Panc1 (cell line): ENCODE measurements at regions not wholly inside any gene's neighbourhood (a gene's known extent, or its start where the extent isn't known, plus 50 kb on each side); places are given as distances from the start of the nearest gene placed in this dataset.

Source experiments
- ATAC-seq: fragments of 200-7000 bp; cut with Tn5 transposase; 2 replicates; pipeline ENCODE4 v1.9.1; 2020; ENCODE audit warnings: mild to moderate bottlenecking, moderate library complexity
- BruUV-seq: library from RNA; stranded (reverse); fragments of 400-500 nt; replicated peaks from 2 replicates; lab custom pipeline; 2021; lab: Mats Ljungman, UMichigan
- CTCF ChIA-PET: fragments of 300-600 bp; sonication (Branson Sonifier 250); formaldehyde crosslinking; loops from one replicate; lab custom pipeline; 2022; ENCODE audit warnings: antibody characterized with exemption; lab: Charles Lee
- POLR2A ChIA-PET: fragments of 300-600 bp; sonication (Branson Sonifier 250); formaldehyde crosslinking; loops from one replicate; lab custom pipeline; 2022; ENCODE audit warnings: antibody characterized with exemption; lab: Charles Lee
- DNase-seq: peaks from one replicate; pipeline ENCODE4 v3.0.0-alpha.2; 2010; ENCODE audit warnings: low read depth, low spot score
- H3K27ac ChIP-seq: 2 replicates; pipeline ENCODE4 v1.5.1; 2011; ENCODE audit warnings: mild to moderate bottlenecking, low read length, inconsistent platforms
- H3K27me3 ChIP-seq: fragments of 200-500 bp; sonication (Bioruptor generic); 2 replicates; pipeline ENCODE4 v1.6.0; 2014; ENCODE audit warnings: low read length, inconsistent platforms; ENCODE audit not compliant: control insufficient read depth, insufficient read depth
- H3K36me3 ChIP-seq: fragments of 200-500 bp; sonication (Bioruptor generic); 2 replicates; pipeline ENCODE4 v1.5.1; 2014; ENCODE audit warnings: inconsistent platforms, mild to moderate bottlenecking, low read length, moderate library complexity; ENCODE audit not compliant: control insufficient read depth, insufficient read depth
- H3K4me1 ChIP-seq: 2 replicates; pipeline ENCODE4 v1.5.1; 2011; ENCODE audit warnings: inconsistent platforms, mild to moderate bottlenecking, low read length, moderate library complexity; ENCODE audit not compliant: control insufficient read depth, insufficient read depth
- H3K4me3 ChIP-seq, 2 experiments: 2 replicates each; pipeline ENCODE4 v1.5.1; 2011 to 2012; ENCODE audit warnings: low read depth in 2 of 2, low read length in 2 of 2, mild to moderate bottlenecking in 2 of 2, inconsistent platforms in 1 of 2, moderate library complexity in 1 of 2
- H3K9me3 ChIP-seq: fragments of 200-500 bp; sonication (Bioruptor generic); 2 replicates; pipeline ENCODE4 v1.5.1; 2014; ENCODE audit warnings: low read depth, mild to moderate bottlenecking, inconsistent platforms, low read length, moderate library complexity; ENCODE audit not compliant: control insufficient read depth, insufficient read depth
- POLR2AphosphoS5 ChIP-seq: IDR thresholded peaks from 2 replicates; pipeline ENCODE4 v1.6.1; 2012; ENCODE audit warnings: mild to moderate bottlenecking, low read depth, low read length, moderate library complexity
- REST ChIP-seq, 2 experiments: IDR thresholded peaks; 2 replicates each; pipeline ENCODE4 v1.6.1; 2011 to 2012; ENCODE audit warnings: low read depth in 2 of 2, control low read depth in 1 of 2, low read length in 1 of 2, mild to moderate bottlenecking in 1 of 2, moderate library complexity in 1 of 2; ENCODE audit not compliant: insufficient read depth in 1 of 2
- SIN3A ChIP-seq: IDR thresholded peaks from 2 replicates; pipeline ENCODE4 v1.6.1; 2012; ENCODE audit warnings: low read depth, mild to moderate bottlenecking, low read length, moderate library complexity, borderline replicate concordance; ENCODE audit not compliant: insufficient read depth
- TCF7L2 ChIP-seq: IDR thresholded peaks from 2 replicates; pipeline ENCODE4 v1.6.1; 2011; ENCODE audit warnings: mild to moderate bottlenecking, low read depth, low read length, inconsistent platforms
- in situ Hi-C: cut with HindIII; loops from 2 replicates; pipeline ENCODE4 v1.10.0; 2016; ENCODE audit warnings: low sequenced_read_pairs, low pct_unique_long_range_greater_than_20kb
- intact Hi-C: fragments of 100-400 bp; cut with micrococcal nuclease; formaldehyde crosslinking; loops from one replicate; pipeline ENCODE4 v1.10.0; 2022; ENCODE audit not compliant: unreplicated experiment
- TF ChIP-seq, protein P1 (sequence below): fragments of 450-650 bp; IDR thresholded peaks from 2 replicates; pipeline ENCODE4 v1.5.1; 2017; ENCODE audit warnings: mild to moderate bottlenecking

GRCh38 chr2:16257322-16258028, 317.1 kb downstream of the MYCN start:
- Histone ChIP-seq H3K36me3 (no peaks in the 10 kb centered on the region), H3K9me3 (no peaks in the 10 kb centered on the region), H3K4me3 (no peak overlapping the region), H3K27me3 (no peaks in the 10 kb centered on the region), H3K27ac (no peak overlapping the region), H3K4me1 (no peaks in the 10 kb centered on the region)
- TF ChIP-seq REST (IDR thresholded peaks at IDR 0.05; ENCODE audit: insufficient read depth in 1 of 2, low read depth in 2 of 2, low read length in 1 of 2) (no peak), SIN3A (no peak), TCF7L2 (no peak), POLR2AphosphoS5 (no peak)
- TF ChIP-seq, protein P1, sequence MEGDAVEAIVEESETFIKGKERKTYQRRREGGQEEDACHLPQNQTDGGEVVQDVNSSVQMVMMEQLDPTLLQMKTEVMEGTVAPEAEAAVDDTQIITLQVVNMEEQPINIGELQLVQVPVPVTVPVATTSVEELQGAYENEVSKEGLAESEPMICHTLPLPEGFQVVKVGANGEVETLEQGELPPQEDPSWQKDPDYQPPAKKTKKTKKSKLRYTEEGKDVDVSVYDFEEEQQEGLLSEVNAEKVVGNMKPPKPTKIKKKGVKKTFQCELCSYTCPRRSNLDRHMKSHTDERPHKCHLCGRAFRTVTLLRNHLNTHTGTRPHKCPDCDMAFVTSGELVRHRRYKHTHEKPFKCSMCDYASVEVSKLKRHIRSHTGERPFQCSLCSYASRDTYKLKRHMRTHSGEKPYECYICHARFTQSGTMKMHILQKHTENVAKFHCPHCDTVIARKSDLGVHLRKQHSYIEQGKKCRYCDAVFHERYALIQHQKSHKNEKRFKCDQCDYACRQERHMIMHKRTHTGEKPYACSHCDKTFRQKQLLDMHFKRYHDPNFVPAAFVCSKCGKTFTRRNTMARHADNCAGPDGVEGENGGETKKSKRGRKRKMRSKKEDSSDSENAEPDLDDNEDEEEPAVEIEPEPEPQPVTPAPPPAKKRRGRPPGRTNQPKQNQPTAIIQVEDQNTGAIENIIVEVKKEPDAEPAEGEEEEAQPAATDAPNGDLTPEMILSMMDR, result no peak
- intact Hi-C loops (no loop called here), in situ Hi-C loops (no loop called here)
- no peak for ATAC-seq
- no TSS peak for BruUV-seq
- POLR2A ChIA-PET, result no interaction called here
- CTCF ChIA-PET, result no interaction called here
- DNase-seq, result no peak

DNA sequence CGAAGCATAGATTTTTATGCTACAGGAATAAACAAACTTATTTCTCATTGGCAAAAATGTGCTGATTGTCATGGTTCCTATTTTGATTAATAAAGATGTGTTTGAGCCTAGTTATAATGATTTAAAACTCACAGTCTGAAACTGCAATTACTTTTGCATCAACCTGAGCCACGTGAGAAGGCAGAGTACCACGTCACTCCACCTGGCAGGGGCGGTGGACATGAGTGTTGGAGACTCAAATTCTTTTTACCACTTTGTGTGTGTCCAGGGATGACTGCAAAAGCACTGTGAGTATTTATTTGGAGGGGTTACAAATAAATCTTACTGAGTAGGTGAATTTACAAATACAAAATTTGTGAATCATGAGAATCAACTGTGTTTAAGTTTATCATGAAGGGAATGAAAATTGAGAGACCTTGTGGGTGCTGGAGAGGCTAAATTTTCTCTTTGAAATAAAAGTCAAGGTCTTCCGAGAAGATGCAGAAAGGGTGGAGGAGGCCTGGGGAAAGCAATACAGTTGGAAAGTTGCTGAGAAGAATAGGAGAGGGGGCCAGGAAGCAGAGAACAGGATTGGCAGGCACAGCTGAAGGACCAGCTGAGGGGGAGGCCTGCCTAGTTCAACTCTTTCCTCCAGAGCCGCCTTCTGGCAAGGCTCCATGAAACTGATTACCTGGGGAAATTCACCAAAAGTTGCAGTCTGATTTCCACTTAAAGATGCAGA, 316.4 kb downstream of the MYCN start:
- CTCF ChIA-PET, result no interaction called here
- Histone ChIP-seq H3K9me3 (no peaks in the 10 kb centered on the region), H3K36me3 (no peaks in the 10 kb centered on the region), H3K27me3 (no peaks in the 10 kb centered on the region), H3K4me3 (no peak overlapping the region), H3K27ac (no peak overlapping the region), H3K4me1 (no peaks in the 10 kb centered on the region)
- BruUV-seq, result no TSS peak
- POLR2A ChIA-PET, result no interaction called here
- in situ Hi-C loops (no loop called here), intact Hi-C loops (no loop called here)
- TF ChIP-seq TCF7L2, result no peak
- TF ChIP-seq, protein P1, result no peak
- no peak for TF ChIP-seq POLR2AphosphoS5
- no peak for TF ChIP-seq SIN3A
- no peak for TF ChIP-seq REST (IDR thresholded peaks at IDR 0.05; ENCODE audit: insufficient read depth in 1 of 2, low read depth in 2 of 2, low read length in 1 of 2)
- DNase-seq (no peak), ATAC-seq (no peak)
